ENCODE measurements at regions not wholly inside any gene's neighbourhood (a gene's known extent, or its start where the extent isn't known, plus 50 kb on each side); places are given as distances from the start of the nearest gene placed in this dataset.

- TF ChIP-seq CTCF (IDR thresholded peaks at IDR 0.05) (no peak), POLR2A (IDR thresholded peaks at IDR 0.05) (no peak), EP300 (IDR thresholded peaks at IDR 0.05; ENCODE audit: low read depth) (no peak), POLR2AphosphoS5 (IDR thresholded peaks at IDR 0.05) (no peak)
Measured at GRCh38 chr15:39127925-39128617, 452.8 kb upstream of the THBS1 start.

Measured in transverse colon (tissue), 4 donors.